Immature natural killer cell (primary cell): ENCODE measurements at regions not wholly inside any gene's neighbourhood (a gene's known extent, or its start where the extent isn't known, plus 50 kb on each side); places are given as distances from the start of the nearest gene placed in this dataset.

Experiments used
- DNase-seq, 3 donors: peaks; one replicate each; pipeline ENCODE4 v3.0.0; 2022; ENCODE audit warnings: mixed read lengths in 1 of 3
- H3K27ac Mint-ChIP-seq, 6 donors: one replicate each; pipeline ENCODE4 v1.8.0; 2020; ENCODE audit warnings: mixed read lengths in 6 of 6, mild to moderate bottlenecking in 5 of 6, inconsistent platforms in 4 of 6, moderate library complexity in 3 of 6
- H3K27me3 Mint-ChIP-seq, 3 donors: one replicate each; pipeline ENCODE4 v1.8.0; 2020 to 2021; ENCODE audit warnings: low read depth in 3 of 3, mild to moderate bottlenecking in 3 of 3, mixed read lengths in 3 of 3, moderate library complexity in 3 of 3, inconsistent platforms in 1 of 3
- H3K36me3 Mint-ChIP-seq, 3 donors: one replicate each; pipeline ENCODE4 v1.8.0; 2020; ENCODE audit warnings: mixed read lengths in 3 of 3, inconsistent platforms in 2 of 3, mild to moderate bottlenecking in 2 of 3
- H3K4me1 Mint-ChIP-seq, 2 donors: one replicate each; pipeline ENCODE4 v1.8.0; 2020; ENCODE audit warnings: inconsistent platforms in 2 of 2, mild to moderate bottlenecking in 2 of 2, mixed read lengths in 2 of 2, moderate library complexity in 1 of 2
- H3K4me3 Mint-ChIP-seq, 5 donors: one replicate each; pipeline ENCODE4 v1.8.0; 2020; ENCODE audit warnings: mild to moderate bottlenecking in 5 of 5, mixed read lengths in 5 of 5, inconsistent platforms in 3 of 5, moderate library complexity in 3 of 5
- H3K9me3 Mint-ChIP-seq, 6 donors: one replicate each; pipeline ENCODE4 v1.8.0; 2020; ENCODE audit warnings: mild to moderate bottlenecking in 6 of 6, mixed read lengths in 6 of 6, inconsistent platforms in 4 of 6, moderate library complexity in 3 of 6

GRCh38 chr2:161097157-161097556, 63.1 kb upstream of the TANK start:
- Mint-ChIP-seq H3K4me3 (no peak overlapping the region), H3K4me1 (peaks cover 0 to 5% of the 10 kb centered on the region in 2 donors), H3K27me3 (peaks cover 1 to 7% (median 3%) of the 10 kb centered on the region in 3 donors), H3K36me3 (no peaks in the 10 kb centered on the region), H3K9me3 (peaks cover 0 to 4% (median 0%) of the 10 kb centered on the region in 6 donors), H3K27ac (no peak overlapping the region)
- no peak for DNase-seq

GRCh38 chr2:161100211-161100895, 59.9 kb upstream of the TANK start:
- no peak overlapping the region for H3K27ac Mint-ChIP-seq
- no peak overlapping the region for H3K4me3 Mint-ChIP-seq
- no peak for DNase-seq

GRCh38 chr2:161101406-161101805, 58.8 kb upstream of the TANK start:
- H3K36me3 Mint-ChIP-seq, result no peaks in the 10 kb centered on the region
- DNase-seq, result no peak
- peaks cover 0 to 4% (median 0%) of the 10 kb centered on the region in 6 donors for H3K9me3 Mint-ChIP-seq
- H3K27ac Mint-ChIP-seq, result no peak overlapping the region
- H3K4me1 Mint-ChIP-seq, result no peaks in the 10 kb centered on the region
- no peak overlapping the region for H3K4me3 Mint-ChIP-seq
- H3K27me3 Mint-ChIP-seq, result peaks cover 1 to 7% (median 3%) of the 10 kb centered on the region in 3 donors

More at GRCh38 chr2:161100211-161100895, 59.9 kb upstream of the TANK start:
- H3K36me3 Mint-ChIP-seq, result no peaks in the 10 kb centered on the region
- H3K9me3 Mint-ChIP-seq, result peaks cover 0 to 4% (median 0%) of the 10 kb centered on the region in 6 donors
- no peaks in the 10 kb centered on the region for H3K4me1 Mint-ChIP-seq
- peaks cover 1 to 7% (median 3%) of the 10 kb centered on the region in 3 donors for H3K27me3 Mint-ChIP-seq

GRCh38 chr2:161102770-161103450, 57.3 kb upstream of the TANK start:
- Mint-ChIP-seq H3K36me3 (no peaks in the 10 kb centered on the region), H3K4me3 (no peak overlapping the region), H3K27ac (no peak overlapping the region), H3K27me3 (peaks cover 1 to 5% (median 1%) of the 10 kb centered on the region in 3 donors), H3K4me1 (no peaks in the 10 kb centered on the region), H3K9me3 (peaks cover 0 to 2% (median 0%) of the 10 kb centered on the region in 6 donors)
- no peak for DNase-seq

- Mint-ChIP-seq H3K9me3 (peaks cover 0 to under 1% (median 0%) of the 10 kb centered on the region in 6 donors), H3K27ac (no peak overlapping the region), H3K4me3 (no peak overlapping the region), H3K36me3 (no peaks in the 10 kb centered on the region), H3K27me3 (peaks cover 0 to 1% (median 1%) of the 10 kb centered on the region in 3 donors), H3K4me1 (no peaks in the 10 kb centered on the region)
- DNase-seq, result no peak
These were observed 56.8 kb upstream of the TANK start for GRCh38 chr2:161103451-161103831.

- no peaks in the 10 kb centered on the region for H3K4me1 Mint-ChIP-seq
- peaks cover 0 to 1% (median under 1%) of the 10 kb centered on the region in 3 donors for H3K27me3 Mint-ChIP-seq
- no peak overlapping the region for H3K27ac Mint-ChIP-seq
- no peak overlapping the region for H3K4me3 Mint-ChIP-seq
- DNase-seq, result no peak
- no peaks in the 10 kb centered on the region for H3K36me3 Mint-ChIP-seq
- H3K9me3 Mint-ChIP-seq, result no peaks in the 10 kb centered on the region
These were observed 56.1 kb upstream of the TANK start for GRCh38 chr2:161104054-161104553.

- no peak overlapping the region for H3K4me3 Mint-ChIP-seq
- H3K27me3 Mint-ChIP-seq, result peaks cover 0 to 3% (median 2%) of the 10 kb centered on the region in 3 donors
- no peaks in the 10 kb centered on the region for H3K4me1 Mint-ChIP-seq
- H3K9me3 Mint-ChIP-seq, result no peaks in the 10 kb centered on the region
- H3K36me3 Mint-ChIP-seq, result no peaks in the 10 kb centered on the region
- no peak for DNase-seq
- no peak overlapping the region for H3K27ac Mint-ChIP-seq
These were observed 53.0 kb upstream of the TANK start for GRCh38 chr2:161107265-161107664.
